MM.1S (cell line): ENCODE measurements at regions not wholly inside any gene's neighbourhood (a gene's known extent, or its start where the extent isn't known, plus 50 kb on each side); places are given as distances from the start of the nearest gene placed in this dataset.

ENCODE experiments used
- EZH2 ChIP-seq: fragments of 300-600 bp; sonication (generic); optimal IDR thresholded peaks from 2 replicates; pipeline ENCODE3; 2017; ENCODE audit warnings: low read depth, mild to moderate bottlenecking, antibody characterized with exemption, low read length, mixed read lengths
- EZH2phosphoT487 ChIP-seq: fragments of 300-600 bp; sonication (generic); IDR thresholded peaks from 2 replicates; pipeline ENCODE4 v1.6.1; 2018; ENCODE audit warnings: antibody characterized with exemption, low read length
- TF ChIP-seq, protein P1 (sequence below): fragments of 300-600 bp; sonication (generic); IDR thresholded peaks from 2 replicates; pipeline ENCODE4 v1.5.1; 2016; ENCODE audit warnings: antibody characterized with exemption, low read length, mixed read lengths

GRCh38 chr12:16136219-16136988 is 141.1 kb downstream of the SLC15A5 start:
- TF ChIP-seq, protein P1, sequence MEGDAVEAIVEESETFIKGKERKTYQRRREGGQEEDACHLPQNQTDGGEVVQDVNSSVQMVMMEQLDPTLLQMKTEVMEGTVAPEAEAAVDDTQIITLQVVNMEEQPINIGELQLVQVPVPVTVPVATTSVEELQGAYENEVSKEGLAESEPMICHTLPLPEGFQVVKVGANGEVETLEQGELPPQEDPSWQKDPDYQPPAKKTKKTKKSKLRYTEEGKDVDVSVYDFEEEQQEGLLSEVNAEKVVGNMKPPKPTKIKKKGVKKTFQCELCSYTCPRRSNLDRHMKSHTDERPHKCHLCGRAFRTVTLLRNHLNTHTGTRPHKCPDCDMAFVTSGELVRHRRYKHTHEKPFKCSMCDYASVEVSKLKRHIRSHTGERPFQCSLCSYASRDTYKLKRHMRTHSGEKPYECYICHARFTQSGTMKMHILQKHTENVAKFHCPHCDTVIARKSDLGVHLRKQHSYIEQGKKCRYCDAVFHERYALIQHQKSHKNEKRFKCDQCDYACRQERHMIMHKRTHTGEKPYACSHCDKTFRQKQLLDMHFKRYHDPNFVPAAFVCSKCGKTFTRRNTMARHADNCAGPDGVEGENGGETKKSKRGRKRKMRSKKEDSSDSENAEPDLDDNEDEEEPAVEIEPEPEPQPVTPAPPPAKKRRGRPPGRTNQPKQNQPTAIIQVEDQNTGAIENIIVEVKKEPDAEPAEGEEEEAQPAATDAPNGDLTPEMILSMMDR, result no peak
- TF ChIP-seq EZH2 (no peak), EZH2phosphoT487 (no peak)
